H1 (cell line): ENCODE measurements at regions not wholly inside any gene's neighbourhood (a gene's known extent, or its start where the extent isn't known, plus 50 kb on each side); places are given as distances from the start of the nearest gene placed in this dataset.
A peak's percentile ranks its signal among the peaks of the same experiment; 100 is the strongest.

Experiments used
- CTCF ChIA-PET: fragments of 300-600 bp; sonication (Branson Sonifier 250); formaldehyde crosslinking; loops from one replicate; lab custom pipeline; 2021; ENCODE audit not compliant: partially characterized antibody; lab: Charles Lee
- POLR2A ChIA-PET: fragments of 300-600 bp; sonication (Branson Sonifier 250); formaldehyde crosslinking; loops from one replicate; lab custom pipeline; 2021; ENCODE audit warnings: inconsistent platforms; ENCODE audit not compliant: partially characterized antibody; lab: Charles Lee
- DNase-seq, 2 experiments: peaks; one replicate each; pipeline versions ENCODE4 v3.0.0 to v3.0.0-alpha.2; 2010 to 2022; ENCODE audit warnings: low spot score in 2 of 2, low read depth in 1 of 2, mixed read lengths in 1 of 2
- FAIRE-seq: peaks from 2 replicates; lab custom pipeline; 2011; peaks lifted over from hg19 to GRCh38; lab: Jason Lieb, UNC
- H2AFZ ChIP-seq: 2 replicates; pipeline ENCODE4 v1.8.1; 2012; ENCODE audit warnings: low read length, inconsistent platforms
- H2AK5ac ChIP-seq: 2 replicates; pipeline ENCODE4 v1.6.1; 2013; ENCODE audit warnings: low read depth, low read length
- H2BK120ac ChIP-seq: replicated peaks from 2 replicates; pipeline ENCODE3; 2013; ENCODE audit warnings: low read depth, low read length, inconsistent platforms
- H2BK12ac ChIP-seq: 2 replicates; pipeline ENCODE4 v1.6.1; 2013; ENCODE audit warnings: low read depth, low read length
- H2BK15ac ChIP-seq: 2 replicates; pipeline ENCODE4 v1.6.1; 2013; ENCODE audit warnings: low read length
- H2BK20ac ChIP-seq: 2 replicates; pipeline ENCODE4 v1.6.1; 2013; ENCODE audit warnings: low read length
- H2BK5ac ChIP-seq: 2 replicates; pipeline ENCODE4 v1.6.1; 2013; ENCODE audit warnings: low read depth, low read length
- H3K14ac ChIP-seq: 2 replicates; pipeline ENCODE4 v1.6.1; 2013; ENCODE audit warnings: inconsistent platforms; ENCODE audit not compliant: insufficient read length
- H3K18ac ChIP-seq: 2 replicates; pipeline ENCODE4 v1.6.1; 2013; ENCODE audit warnings: low read length; ENCODE audit errors: extremely low read depth
- H3K23ac ChIP-seq: 2 replicates; pipeline ENCODE4 v1.6.1; 2013; ENCODE audit warnings: inconsistent platforms; ENCODE audit not compliant: insufficient read length
- H3K23me2 ChIP-seq: 2 replicates; pipeline ENCODE4 v1.6.1; 2013; ENCODE audit warnings: low read depth, low read length
- H3K27ac ChIP-seq: 2 replicates; pipeline ENCODE4 v1.6.1; 2011; ENCODE audit warnings: low read depth, low read length, inconsistent platforms
- H3K27me3 ChIP-seq, 4 experiments: replicated peaks in 1 of 4; 1 replicate in 1 of 4; 2 replicates in 3 of 4; pipeline versions ENCODE4 v1.6.1 to v1.8.1; 2011 to 2013; ENCODE audit warnings: low read length in 3 of 4, mild to moderate bottlenecking in 3 of 4, inconsistent platforms in 2 of 4, mixed read lengths in 2 of 4, moderate library complexity in 1 of 4; ENCODE audit not compliant: control insufficient read depth in 3 of 4, insufficient read depth in 3 of 4; ENCODE audit errors: extremely low read depth in 1 of 4
- H3K36me3 ChIP-seq, 4 experiments: 2 replicates each; pipeline versions ENCODE4 v1.6.1 to v1.8.1; 2011 to 2013; ENCODE audit warnings: mild to moderate bottlenecking in 4 of 4, low read length in 3 of 4, moderate library complexity in 2 of 4, control low read depth in 1 of 4, inconsistent platforms in 1 of 4; ENCODE audit not compliant: insufficient read depth in 4 of 4, control insufficient read depth in 2 of 4
- H3K4ac ChIP-seq: replicated peaks from 2 replicates; pipeline ENCODE3; 2013; ENCODE audit warnings: low read length, low read depth, mixed read lengths, inconsistent platforms; ENCODE audit not compliant: insufficient read length
- H3K4me1 ChIP-seq, 4 experiments: replicated peaks in 1 of 4; 1 replicate in 1 of 4; 2 replicates in 3 of 4; pipeline versions ENCODE4 v1.6.1 to v1.8.1; 2011 to 2013; ENCODE audit warnings: low read length in 3 of 4, inconsistent platforms in 2 of 4, mixed read lengths in 1 of 4; ENCODE audit not compliant: insufficient read depth in 4 of 4, control insufficient read depth in 3 of 4
- H3K4me2 ChIP-seq, 2 experiments: 2 replicates each; pipeline versions ENCODE4 v1.6.1 to v1.8.1; 2011 to 2013; ENCODE audit warnings: low read depth in 2 of 2, low read length in 2 of 2, control low read depth in 1 of 2, inconsistent platforms in 1 of 2, mild to moderate bottlenecking in 1 of 2; ENCODE audit not compliant: insufficient read depth in 1 of 2
- H3K4me3 ChIP-seq, 4 experiments: fragments of 200-600, 300-600 bp in 1 of 4; sonication (generic), shearing (Covaris generic), sonication (Bioruptor Twin) in 1 of 4; 2 replicates each; pipeline versions ENCODE4 v1.5.1 to v1.8.1; 2011 to 2016; ENCODE audit warnings: low read length in 4 of 4, low read depth in 3 of 4, control low read depth in 2 of 4, inconsistent platforms in 2 of 4, mild to moderate bottlenecking in 2 of 4, mixed read lengths in 1 of 4, moderate library complexity in 1 of 4; ENCODE audit not compliant: insufficient read depth in 2 of 4; ENCODE audit errors: extremely low read depth in 1 of 4
- H3K56ac ChIP-seq: replicated peaks from 2 replicates; pipeline ENCODE3; 2013; ENCODE audit warnings: low read depth, mild to moderate bottlenecking, mixed read lengths, low read length, inconsistent platforms; ENCODE audit not compliant: insufficient read length
- H3K79me1 ChIP-seq: 2 replicates; pipeline ENCODE4 v1.6.1; 2013; ENCODE audit warnings: low read depth, low read length, control low read depth
- H3K79me2 ChIP-seq, 2 experiments: 2 replicates each; pipeline versions ENCODE4 v1.6.1 to v1.8.1; 2012 to 2013; ENCODE audit warnings: low read length in 2 of 2, mild to moderate bottlenecking in 2 of 2, inconsistent platforms in 1 of 2; ENCODE audit not compliant: insufficient read depth in 2 of 2, control insufficient read depth in 1 of 2
- H3K9ac ChIP-seq, 4 experiments: replicated peaks in 1 of 4; 1 replicate in 1 of 4; 2 replicates in 3 of 4; pipeline versions ENCODE4 v1.6.1 to v1.8.1; 2011 to 2013; ENCODE audit warnings: low read depth in 3 of 4, low read length in 3 of 4, control low read depth in 2 of 4, mild to moderate bottlenecking in 2 of 4, moderate library complexity in 2 of 4, inconsistent platforms in 1 of 4; ENCODE audit errors: extremely low read depth in 1 of 4
- H3K9me3 ChIP-seq, 2 experiments: 2 replicates each; pipeline versions ENCODE4 v1.6.1 to v1.8.1; 2012 to 2013; ENCODE audit warnings: mild to moderate bottlenecking in 2 of 2, moderate library complexity in 2 of 2, control low read depth in 1 of 2, inconsistent platforms in 1 of 2, low read depth in 1 of 2, low read length in 1 of 2, mixed read lengths in 1 of 2; ENCODE audit not compliant: insufficient read depth in 2 of 2
- H4K20me1 ChIP-seq, 2 experiments: replicated peaks in 1 of 2; 2 replicates each; pipeline versions ENCODE3 to v1.8.1; 2011 to 2013; ENCODE audit warnings: inconsistent platforms in 2 of 2, low read length in 2 of 2, mild to moderate bottlenecking in 1 of 2; ENCODE audit not compliant: insufficient read depth in 2 of 2, control insufficient read depth in 1 of 2
- H4K5ac ChIP-seq: 2 replicates; pipeline ENCODE4 v1.6.1; 2013; ENCODE audit warnings: low read length, low read depth, mixed read lengths, inconsistent platforms; ENCODE audit not compliant: insufficient read length
- H4K8ac ChIP-seq: 2 replicates; pipeline ENCODE4 v1.8.0; 2013; ENCODE audit warnings: mild to moderate bottlenecking, moderate library complexity, low read length, inconsistent platforms; ENCODE audit not compliant: insufficient read depth; ENCODE audit errors: extremely low read depth
- H4K91ac ChIP-seq: replicated peaks from 2 replicates; pipeline ENCODE3; 2013; ENCODE audit warnings: low read length, mixed read lengths, inconsistent platforms; ENCODE audit not compliant: insufficient read length
- ASH2L ChIP-seq: fragments of 200-600, 300-600 bp; sonication (generic); IDR thresholded peaks from one replicate; pipeline ENCODE4 v1.7.1; 2017; ENCODE audit warnings: low read length
- CHD2 ChIP-seq: IDR thresholded peaks from 2 replicates; pipeline ENCODE4 v1.6.1; 2012; ENCODE audit warnings: low read length, improper control_type of control experiment
- EGR1 ChIP-seq: IDR thresholded peaks from 2 replicates; pipeline ENCODE4 v1.6.1; 2011; ENCODE audit warnings: low read depth, low read length, borderline replicate concordance
- FOSL1 ChIP-seq: IDR thresholded peaks from 2 replicates; pipeline ENCODE4 v1.6.1; 2011; ENCODE audit warnings: mild to moderate bottlenecking, low read depth, low read length, moderate library complexity; ENCODE audit not compliant: insufficient read depth
- PHF8 ChIP-seq: fragments of 200-600 bp; sonication (generic); conservative IDR thresholded peaks from 2 replicates; pipeline ENCODE4 v1.7.1; 2012; ENCODE audit warnings: low read depth, mild to moderate bottlenecking, inconsistent platforms, low read length, moderate library complexity
- RBBP5 ChIP-seq: IDR thresholded peaks from 2 replicates; pipeline ENCODE4 v1.7.1; 2012; ENCODE audit warnings: low read depth, mild to moderate bottlenecking, inconsistent platforms, low read length, moderate library complexity, borderline replicate concordance
- TAF7 ChIP-seq: optimal IDR thresholded peaks from 2 replicates; pipeline ENCODE3; 2011; ENCODE audit warnings: low read depth, mild to moderate bottlenecking, inconsistent platforms, low read length, moderate library complexity, borderline replicate concordance
- TBP ChIP-seq: IDR thresholded peaks from 2 replicates; pipeline ENCODE4 v1.6.1; 2011; ENCODE audit warnings: low read depth, low read length, improper control_type of control experiment
- WGBS, 2 experiments: shearing (Covaris generic) in 1 of 2; methylation state at CpG; one replicate each; pipeline versions ENCODE4 v1.1.6 to v1.1.7; 2013 to 2015; ENCODE audit warnings: low lambda C conversion rate in 2 of 2, mixed read lengths in 2 of 2, inconsistent platforms in 1 of 2, low coverage in 1 of 2, missing lambda C conversion rate in 1 of 2; ENCODE audit not compliant: insufficient replicate concordance in 2 of 2, insufficient coverage in 1 of 2, insufficient read length in 1 of 2; ENCODE audit errors: extremely low coverage in 1 of 2, missing lambda C conversion rate in 1 of 2; 5-methylcytosine and 5-hydroxymethylcytosine counted together

DNA sequence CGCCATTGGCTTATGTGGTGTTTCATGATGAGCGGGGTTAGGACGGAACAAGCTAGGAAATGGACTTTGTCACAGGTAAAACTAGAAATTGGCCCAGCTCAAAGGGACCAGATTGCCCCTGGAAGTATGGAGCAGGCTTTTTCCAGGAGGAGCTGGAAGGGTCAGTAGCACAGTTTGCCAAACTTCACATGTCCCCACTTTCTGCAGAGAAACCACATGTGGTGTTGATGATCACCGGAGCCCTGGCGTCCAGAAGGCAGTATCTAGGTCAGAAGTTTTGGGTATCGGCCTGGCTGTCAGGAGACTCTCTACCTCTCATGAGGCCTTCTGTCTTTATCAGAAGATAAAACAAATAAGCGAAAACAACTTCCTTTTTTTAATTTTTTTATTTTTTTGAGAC, 248.5 kb downstream of the SOX9 start:
- peaks cover 0 to under 1% (median 0%) of the 10 kb centered on the region in 4 experiments; a peak in 2 of 7 replicates for H3K4me1 ChIP-seq
- no peak overlapping the region for H2AFZ ChIP-seq
- H3K4ac ChIP-seq, result no peak overlapping the region
- no peaks in the 10 kb centered on the region for H3K27me3 ChIP-seq
- no peaks in the 10 kb centered on the region; the same call in 1 of the 2 replicates for H3K79me1 ChIP-seq
- DNase-seq, result no peak
- no peaks in the 10 kb centered on the region for H3K23me2 ChIP-seq
- no peaks in the 10 kb centered on the region for H3K79me2 ChIP-seq
- peak overlapping the region; percentile 41 for H3K23ac ChIP-seq
- no peak overlapping the region for H3K14ac ChIP-seq
- no peak overlapping the region for H3K4me3 ChIP-seq
- no peak overlapping the region for H4K8ac ChIP-seq
- H2BK20ac ChIP-seq, result no peak overlapping the region
- no peak overlapping the region for H2BK12ac ChIP-seq
- H2BK120ac ChIP-seq, result no peak overlapping the region
- CTCF ChIA-PET, result interaction anchor here (0.9 to 1.2 kb wide), 3 partner anchors 59 to 188 kb away, joined by 3 read pairs; no protein-coding TSS in a partner anchor
- H2BK5ac ChIP-seq, result no peak overlapping the region
- H3K9ac ChIP-seq, result no peak overlapping the region
- POLR2A ChIA-PET, result interaction anchor here (1.7 kb wide), 1 partner anchor 12 kb away, joined by 8 read pairs; no protein-coding TSS in a partner anchor
- no peak overlapping the region for H3K18ac ChIP-seq
- no peaks in the 10 kb centered on the region for H3K36me3 ChIP-seq
- H4K5ac ChIP-seq, result no peak overlapping the region
- H3K9me3 ChIP-seq, result no peaks in the 10 kb centered on the region
- no peak overlapping the region for H4K91ac ChIP-seq
- WGBS, 2 experiments, result 93% methylated on average over 7 of the region's 7 CpGs; no CpG with 5 or more reads in 1 of the 2 experiments
- no peaks in the 10 kb centered on the region for H4K20me1 ChIP-seq
- H3K4me2 ChIP-seq, result no peak overlapping the region
- H2BK15ac ChIP-seq, result no peak overlapping the region
- no peak overlapping the region for H3K56ac ChIP-seq
- H2AK5ac ChIP-seq, result no peak overlapping the region
- no peak for FAIRE-seq
- H3K27ac ChIP-seq, result no peak overlapping the region
- TF ChIP-seq EGR1, result no peak
- TF ChIP-seq FOSL1, result no peak
- no peak for TF ChIP-seq TAF7
- no peak for TF ChIP-seq CHD2
- no peak for TF ChIP-seq ASH2L
- TF ChIP-seq PHF8, result no peak
- no peak for TF ChIP-seq TBP
- no peak for TF ChIP-seq RBBP5
